ENCODE measurements at regions not wholly inside any gene's neighbourhood (a gene's known extent, or its start where the extent isn't known, plus 50 kb on each side); places are given as distances from the start of the nearest gene placed in this dataset.

GRCh38 chr4:130053723-130054122, 957.8 kb downstream of the C4orf33 start:
- H3K36me3 Mint-ChIP-seq (ENCODE audit: insufficient read depth, unreplicated experiment): no peaks in the 10 kb centered on the region
- no peaks in the 10 kb centered on the region for H3K4me1 Mint-ChIP-seq (ENCODE audit: low read depth, unreplicated experiment)
- TF ChIP-seq, protein P1, sequence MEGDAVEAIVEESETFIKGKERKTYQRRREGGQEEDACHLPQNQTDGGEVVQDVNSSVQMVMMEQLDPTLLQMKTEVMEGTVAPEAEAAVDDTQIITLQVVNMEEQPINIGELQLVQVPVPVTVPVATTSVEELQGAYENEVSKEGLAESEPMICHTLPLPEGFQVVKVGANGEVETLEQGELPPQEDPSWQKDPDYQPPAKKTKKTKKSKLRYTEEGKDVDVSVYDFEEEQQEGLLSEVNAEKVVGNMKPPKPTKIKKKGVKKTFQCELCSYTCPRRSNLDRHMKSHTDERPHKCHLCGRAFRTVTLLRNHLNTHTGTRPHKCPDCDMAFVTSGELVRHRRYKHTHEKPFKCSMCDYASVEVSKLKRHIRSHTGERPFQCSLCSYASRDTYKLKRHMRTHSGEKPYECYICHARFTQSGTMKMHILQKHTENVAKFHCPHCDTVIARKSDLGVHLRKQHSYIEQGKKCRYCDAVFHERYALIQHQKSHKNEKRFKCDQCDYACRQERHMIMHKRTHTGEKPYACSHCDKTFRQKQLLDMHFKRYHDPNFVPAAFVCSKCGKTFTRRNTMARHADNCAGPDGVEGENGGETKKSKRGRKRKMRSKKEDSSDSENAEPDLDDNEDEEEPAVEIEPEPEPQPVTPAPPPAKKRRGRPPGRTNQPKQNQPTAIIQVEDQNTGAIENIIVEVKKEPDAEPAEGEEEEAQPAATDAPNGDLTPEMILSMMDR (IDR thresholded peaks at IDR 0.05; ENCODE audit: insufficient read depth in 1 of 2, low read depth in 1 of 2, low read length in 1 of 2, severe bottlenecking in 1 of 2, unreplicated experiment in 1 of 2): no peak
- Histone ChIP-seq H3K36me3 (ENCODE audit: control insufficient read depth, insufficient read depth, low read length) (no peaks in the 10 kb centered on the region), H3K27me3 (replicated peaks; ENCODE audit: control insufficient read depth, insufficient read depth, low read length) (no peaks in the 10 kb centered on the region), H3K9me3 (no peaks in the 10 kb centered on the region), H3K4me1 (no peaks in the 10 kb centered on the region), H3K4me3 (ENCODE audit: low read depth, low read length) (no peak overlapping the region)
- DNase-seq: no peak
- H3K27me3 Mint-ChIP-seq (ENCODE audit: insufficient read depth, unreplicated experiment): no peaks in the 10 kb centered on the region
- H3K9me3 Mint-ChIP-seq (ENCODE audit: unreplicated experiment): no peaks in the 10 kb centered on the region
- intact Hi-C loops (cut with micrococcal nuclease; ENCODE audit: unreplicated experiment): no loop called here
- BruUV-seq (replicated peaks): no TSS peak
- H3K27ac Mint-ChIP-seq (ENCODE audit: unreplicated experiment): no peak overlapping the region
- no peak overlapping the region for H3K4me3 Mint-ChIP-seq (ENCODE audit: unreplicated experiment)
- ChIA-PET POLR2A (no interaction called here), CTCF (no interaction called here)

- H3K27ac Mint-ChIP-seq (ENCODE audit: unreplicated experiment): no peak overlapping the region
- ChIA-PET CTCF (no interaction called here), POLR2A (no interaction called here)
- no peaks in the 10 kb centered on the region for H3K36me3 ChIP-seq (ENCODE audit: control insufficient read depth, insufficient read depth, low read length)
- no peaks in the 10 kb centered on the region for H3K36me3 Mint-ChIP-seq (ENCODE audit: insufficient read depth, unreplicated experiment)
- no peaks in the 10 kb centered on the region for H3K27me3 ChIP-seq (replicated peaks; ENCODE audit: control insufficient read depth, insufficient read depth, low read length)
- no peak overlapping the region for H3K4me3 Mint-ChIP-seq (ENCODE audit: unreplicated experiment)
- H3K4me1 Mint-ChIP-seq (ENCODE audit: low read depth, unreplicated experiment): no peaks in the 10 kb centered on the region
- H3K9me3 Mint-ChIP-seq (ENCODE audit: unreplicated experiment): no peaks in the 10 kb centered on the region
- intact Hi-C loops (cut with micrococcal nuclease; ENCODE audit: unreplicated experiment): no loop called here
- TF ChIP-seq, protein P1 (IDR thresholded peaks at IDR 0.05; ENCODE audit: insufficient read depth in 1 of 2, low read depth in 1 of 2, low read length in 1 of 2, severe bottlenecking in 1 of 2, unreplicated experiment in 1 of 2): no peak
- H3K27me3 Mint-ChIP-seq (ENCODE audit: insufficient read depth, unreplicated experiment): no peaks in the 10 kb centered on the region
- H3K4me1 ChIP-seq: no peaks in the 10 kb centered on the region
- DNase-seq: no peak
- no TSS peak for BruUV-seq (replicated peaks)
- no peaks in the 10 kb centered on the region for H3K9me3 ChIP-seq
- H3K4me3 ChIP-seq (ENCODE audit: low read depth, low read length): no peak overlapping the region
Measured at GRCh38 chr4:130054908-130055307, 959.0 kb downstream of the C4orf33 start.

DNA sequence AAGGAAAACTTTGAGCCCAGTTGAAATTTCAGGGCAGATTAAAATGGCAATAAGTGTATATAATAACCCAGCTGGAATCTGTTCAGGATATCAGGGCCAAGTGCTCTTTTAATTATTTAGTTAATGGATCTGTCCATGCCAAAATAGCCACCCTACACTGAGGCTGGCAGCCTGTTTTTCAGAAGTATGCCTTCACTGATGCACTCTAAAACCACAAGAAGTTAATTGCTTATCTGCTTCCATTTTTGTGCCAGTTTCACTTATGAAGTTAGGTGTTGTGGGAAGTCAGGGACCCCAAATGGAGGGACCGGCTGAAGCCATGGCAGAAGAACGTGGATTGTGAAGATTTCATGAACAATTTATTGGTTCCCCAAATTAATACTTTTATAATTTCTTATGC, 960.3 kb downstream of the C4orf33 start:
- Mint-ChIP-seq H3K9me3 (ENCODE audit: unreplicated experiment) (no peaks in the 10 kb centered on the region), H3K36me3 (ENCODE audit: insufficient read depth, unreplicated experiment) (no peaks in the 10 kb centered on the region), H3K27ac (ENCODE audit: unreplicated experiment) (no peak overlapping the region), H3K4me3 (ENCODE audit: unreplicated experiment) (no peak overlapping the region), H3K27me3 (ENCODE audit: insufficient read depth, unreplicated experiment) (no peaks in the 10 kb centered on the region), H3K4me1 (ENCODE audit: low read depth, unreplicated experiment) (no peaks in the 10 kb centered on the region)
- no peaks in the 10 kb centered on the region for H3K4me1 ChIP-seq
- no peak for DNase-seq
- TF ChIP-seq, protein P1 (IDR thresholded peaks at IDR 0.05; ENCODE audit: insufficient read depth in 1 of 2, low read depth in 1 of 2, low read length in 1 of 2, severe bottlenecking in 1 of 2, unreplicated experiment in 1 of 2): no peak
- ChIA-PET CTCF (no interaction called here), POLR2A (no interaction called here)
- no peaks in the 10 kb centered on the region for H3K36me3 ChIP-seq (ENCODE audit: control insufficient read depth, insufficient read depth, low read length)
- no peaks in the 10 kb centered on the region for H3K9me3 ChIP-seq
- no TSS peak for BruUV-seq (replicated peaks)
- no peak overlapping the region for H3K4me3 ChIP-seq (ENCODE audit: low read depth, low read length)
- H3K27me3 ChIP-seq (replicated peaks; ENCODE audit: control insufficient read depth, insufficient read depth, low read length): no peaks in the 10 kb centered on the region
- intact Hi-C loops (cut with micrococcal nuclease; ENCODE audit: unreplicated experiment): no loop called here

Data from Caco-2 (cell line).